ENCODE measurements at regions not wholly inside any gene's neighbourhood (a gene's known extent, or its start where the extent isn't known, plus 50 kb on each side); places are given as distances from the start of the nearest gene placed in this dataset.
"Not testable (repeated sequence)": the region's sequence is repeated elsewhere in the genome, so short reads cannot be mapped to it uniquely, and the experiment has no call there.

- TF ChIP-seq TAF1 (IDR thresholded peaks at IDR 0.05; ENCODE audit: borderline replicate concordance, low read depth, low read length): no peak
- FAIRE-seq (no peak), DNase-seq (ENCODE audit: insufficient read length) (no peak)
These were observed 74.6 kb upstream of the C7orf33 start for GRCh38 chr7:148515728-148516695.

- not testable (repeated sequence) for DNase-seq (ENCODE audit: insufficient read length); FAIRE-seq
These were observed 71.2 kb upstream of the C7orf33 start for GRCh38 chr7:148519386-148519785.

- DNase-seq (ENCODE audit: insufficient read length): no peak
- no peak for FAIRE-seq
- TF ChIP-seq POLR2A (IDR thresholded peaks at IDR 0.05; ENCODE audit: low read depth, low read length): no peak
- TF ChIP-seq TAF1 (IDR thresholded peaks at IDR 0.05; ENCODE audit: borderline replicate concordance, low read depth, low read length): no peak
- TF ChIP-seq POLR2AphosphoS5 (IDR thresholded peaks at IDR 0.05; ENCODE audit: low read depth, low read length): no peak
These were observed 69.3 kb upstream of the C7orf33 start for GRCh38 chr7:148521271-148521670.

DNA sequence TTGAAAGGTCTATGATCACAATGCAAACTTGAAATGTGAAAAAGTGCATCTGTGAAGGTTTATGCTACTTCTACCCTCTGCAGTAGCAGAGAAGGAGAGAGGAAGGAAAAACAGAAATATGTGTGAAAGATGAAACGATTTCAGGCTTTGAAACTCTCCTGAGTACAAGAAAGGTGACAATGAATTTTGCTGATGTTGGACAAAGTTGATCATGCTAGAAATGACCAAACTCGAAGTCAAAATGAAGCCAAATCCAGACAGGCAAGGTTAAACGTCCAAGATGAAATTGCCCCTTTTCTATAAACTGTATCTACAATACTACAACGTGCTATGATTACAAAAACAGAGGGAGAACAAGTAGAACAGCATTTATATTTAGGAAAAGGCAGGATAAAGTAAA, 67.0 kb upstream of the C7orf33 start:
- FAIRE-seq (peak; percentile 64), DNase-seq (ENCODE audit: insufficient read length) (no peak)
- no peak for TF ChIP-seq POLR2AphosphoS5 (IDR thresholded peaks at IDR 0.05; ENCODE audit: low read depth, low read length)
- no peak for TF ChIP-seq POLR2A (IDR thresholded peaks at IDR 0.05; ENCODE audit: low read depth, low read length)
- no peak for TF ChIP-seq TAF1 (IDR thresholded peaks at IDR 0.05; ENCODE audit: borderline replicate concordance, low read depth, low read length)

GRCh38 chr7:148524479-148525224, 65.9 kb upstream of the C7orf33 start:
- DNase-seq (ENCODE audit: insufficient read length) (no peak), FAIRE-seq (peak; percentile 50)
- TF ChIP-seq POLR2A (IDR thresholded peaks at IDR 0.05; ENCODE audit: low read depth, low read length) (no peak), POLR2AphosphoS5 (IDR thresholded peaks at IDR 0.05; ENCODE audit: low read depth, low read length) (no peak), TAF1 (IDR thresholded peaks at IDR 0.05; ENCODE audit: borderline replicate concordance, low read depth, low read length) (no peak)

DNA sequence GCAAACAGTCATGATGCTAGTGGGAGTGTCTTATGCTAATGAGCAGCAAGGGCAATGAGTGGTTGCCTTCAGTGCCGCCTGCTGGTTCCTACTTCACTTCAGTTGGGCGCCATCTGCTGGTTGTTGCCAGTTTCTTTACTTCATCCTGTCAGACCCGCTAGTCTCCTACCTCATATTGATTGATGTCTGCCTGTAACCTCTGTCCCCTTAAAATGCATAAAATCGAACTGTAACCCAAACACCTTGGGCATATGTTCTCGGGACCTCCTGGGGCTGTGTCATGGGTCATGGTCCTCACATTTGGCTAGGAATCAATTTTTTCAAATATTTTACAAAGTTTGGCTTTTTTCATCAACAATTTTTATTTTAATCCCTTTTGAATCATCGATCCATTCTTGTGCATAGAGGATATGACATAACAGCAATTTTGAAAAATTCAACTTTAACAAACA, 62.8 kb upstream of the C7orf33 start:
- FAIRE-seq: peak; percentile 93
- TF ChIP-seq TAF1 (IDR thresholded peaks at IDR 0.05; ENCODE audit: borderline replicate concordance, low read depth, low read length): no peak
- TF ChIP-seq POLR2AphosphoS5 (IDR thresholded peaks at IDR 0.05; ENCODE audit: low read depth, low read length): no peak
- TF ChIP-seq POLR2A (IDR thresholded peaks at IDR 0.05; ENCODE audit: low read depth, low read length): no peak
- DNase-seq (ENCODE audit: insufficient read length): peak; percentile 31

- no peak for DNase-seq (ENCODE audit: insufficient read length)
- peak; percentile 51 for FAIRE-seq
- TF ChIP-seq TAF1 (IDR thresholded peaks at IDR 0.05; ENCODE audit: borderline replicate concordance, low read depth, low read length) (no peak), POLR2A (IDR thresholded peaks at IDR 0.05; ENCODE audit: low read depth, low read length) (no peak), POLR2AphosphoS5 (IDR thresholded peaks at IDR 0.05; ENCODE audit: low read depth, low read length) (no peak)
These were observed 55.3 kb upstream of the C7orf33 start for GRCh38 chr7:148535217-148535616.

DNA sequence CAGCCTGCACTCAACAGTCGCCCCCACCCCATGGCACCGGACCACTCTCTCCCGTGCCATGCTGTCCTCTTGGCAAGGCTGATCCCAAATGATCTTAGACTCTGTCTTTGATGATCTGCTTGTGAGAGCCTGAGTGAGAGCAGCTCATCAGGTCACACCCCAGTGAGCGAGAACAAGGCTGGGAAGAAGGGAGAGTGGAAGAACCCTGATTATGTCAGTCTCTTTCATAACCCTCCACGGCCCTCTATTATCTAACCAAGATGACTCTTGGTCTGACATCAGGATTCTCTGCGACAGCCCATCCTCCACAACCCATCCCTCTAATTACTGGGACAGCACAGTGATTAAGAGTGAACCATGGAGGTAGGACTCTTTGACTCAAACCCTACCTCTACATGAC, 53.1 kb upstream of the C7orf33 start:
- TF ChIP-seq TAF1 (IDR thresholded peaks at IDR 0.05; ENCODE audit: borderline replicate concordance, low read depth, low read length) (no peak), POLR2AphosphoS5 (IDR thresholded peaks at IDR 0.05; ENCODE audit: low read depth, low read length) (no peak)
- peak; percentile 57 for FAIRE-seq
- DNase-seq (ENCODE audit: insufficient read length): no peak

- TF ChIP-seq POLR2AphosphoS5 (IDR thresholded peaks at IDR 0.05; ENCODE audit: low read depth, low read length) (no peak), POLR2A (IDR thresholded peaks at IDR 0.05; ENCODE audit: low read depth, low read length) (no peak), TAF1 (IDR thresholded peaks at IDR 0.05; ENCODE audit: borderline replicate concordance, low read depth, low read length) (no peak)
- DNase-seq (ENCODE audit: insufficient read length): no peak
- no peak for FAIRE-seq
These were observed 50.4 kb upstream of the C7orf33 start for GRCh38 chr7:148540041-148540738.
